Non-pigmented ciliary epithelial cell (primary cell): ENCODE measurements at regions not wholly inside any gene's neighbourhood (a gene's known extent, or its start where the extent isn't known, plus 50 kb on each side); places are given as distances from the start of the nearest gene placed in this dataset.

Source experiments
- DNase-seq: peaks from one replicate; pipeline ENCODE4 v3.0.0-alpha.2; 2010; ENCODE audit warnings: low read depth

DNA sequence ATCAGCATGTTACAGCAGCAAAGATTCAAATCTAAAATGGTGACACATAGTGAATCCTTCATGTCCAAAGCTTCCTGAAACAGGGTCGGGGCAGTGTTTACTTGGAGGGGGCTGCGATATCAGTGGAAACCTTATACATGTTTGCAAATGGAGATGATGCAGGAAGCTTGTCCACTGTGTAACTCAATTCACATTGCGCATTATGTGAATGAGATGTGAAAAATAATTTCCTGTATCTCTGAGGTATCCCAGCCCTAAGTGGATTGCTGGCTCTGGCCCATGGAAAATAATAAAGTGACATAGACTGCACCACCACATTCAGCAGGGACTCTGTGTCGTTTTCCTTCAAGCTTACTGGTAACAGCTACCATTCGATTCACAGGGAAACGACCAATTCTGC lies 505.5 kb downstream of the GALR1 start:
- DNase-seq, result no peak

DNA sequence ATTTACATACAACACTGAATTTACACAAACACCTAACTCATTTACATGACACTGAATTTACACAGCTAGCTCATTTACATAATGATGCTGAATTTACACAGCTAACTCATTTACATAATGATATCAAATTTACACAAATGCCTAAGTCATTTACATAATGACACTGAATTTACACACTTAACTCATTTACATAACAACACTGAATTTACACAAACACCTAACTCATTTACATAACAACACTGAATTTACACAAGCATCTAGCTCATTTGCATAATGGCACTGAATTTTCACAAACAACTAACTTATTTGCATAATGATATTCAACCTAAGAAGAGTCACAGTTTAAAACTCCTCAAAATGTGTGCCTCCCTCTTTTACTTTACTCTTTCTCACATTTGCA lies 511.7 kb downstream of the GALR1 start:
- DNase-seq, result no peak

DNA sequence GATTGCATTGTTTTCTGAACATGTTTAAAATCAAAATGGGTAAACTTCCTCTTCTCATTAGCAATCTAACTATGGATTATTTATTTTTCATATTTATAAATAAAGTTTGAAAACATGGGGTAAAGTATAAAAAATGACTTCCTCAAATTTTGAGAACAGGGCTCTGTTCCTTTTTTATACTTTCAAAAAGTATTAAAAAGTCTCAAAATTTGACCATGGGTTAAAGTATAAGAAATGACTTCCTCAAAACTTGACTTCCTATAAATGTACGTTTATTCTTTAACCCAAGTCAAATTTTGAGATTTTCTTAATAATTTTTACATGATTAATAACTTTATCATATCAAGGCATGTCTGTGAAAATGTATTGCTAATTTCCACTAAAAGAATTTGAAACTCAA lies 512.4 kb downstream of the GALR1 start:
- no peak for DNase-seq

DNA sequence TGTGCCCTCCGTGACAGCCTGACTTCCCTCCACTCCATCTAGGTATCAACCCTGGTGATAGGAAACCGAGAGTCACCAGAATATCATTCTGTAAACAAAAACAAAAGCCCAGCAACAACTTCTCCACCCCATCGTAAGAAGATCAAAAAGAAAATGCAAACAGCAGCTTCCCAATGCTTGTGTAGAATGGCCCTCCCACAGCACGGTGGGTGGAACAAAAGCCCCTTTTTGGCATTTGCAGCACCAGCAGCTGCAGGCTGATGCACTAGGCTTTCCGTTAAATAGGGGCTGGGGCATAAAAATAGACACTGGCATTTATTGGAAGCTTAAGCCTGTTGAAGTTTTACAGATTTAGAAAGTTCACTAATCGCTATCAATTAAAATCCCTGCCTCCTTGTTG lies 513.0 kb downstream of the GALR1 start:
- DNase-seq, result no peak

DNA sequence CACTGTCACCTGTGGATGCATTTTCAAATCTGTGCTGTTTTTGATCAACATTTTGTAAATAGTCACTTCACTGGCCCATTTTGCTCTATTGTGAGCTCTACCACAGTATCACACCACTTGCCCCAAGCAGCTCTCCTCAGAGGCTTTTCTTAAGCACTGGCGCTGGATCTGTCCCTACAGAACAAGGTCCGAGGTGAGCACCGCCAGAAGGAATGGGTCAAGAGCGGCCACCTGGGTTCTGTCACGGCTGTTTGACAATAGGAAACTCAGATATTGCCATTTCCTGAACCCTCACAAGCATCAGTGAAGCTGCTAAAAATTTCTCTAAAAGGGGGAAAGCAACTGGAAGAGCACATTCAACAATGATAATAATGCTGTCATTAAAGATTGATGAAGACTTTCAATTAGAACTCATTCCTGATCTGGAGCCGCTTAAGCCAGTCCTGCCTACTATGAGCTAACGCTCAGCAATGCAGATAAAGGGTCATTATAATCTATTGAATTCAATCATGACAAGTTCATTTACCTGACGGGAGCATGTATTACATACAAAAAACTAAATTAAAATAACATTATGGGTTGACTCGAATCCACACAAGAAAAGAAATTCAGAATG lies 514.0 kb downstream of the GALR1 start:
- no peak for DNase-seq

DNA sequence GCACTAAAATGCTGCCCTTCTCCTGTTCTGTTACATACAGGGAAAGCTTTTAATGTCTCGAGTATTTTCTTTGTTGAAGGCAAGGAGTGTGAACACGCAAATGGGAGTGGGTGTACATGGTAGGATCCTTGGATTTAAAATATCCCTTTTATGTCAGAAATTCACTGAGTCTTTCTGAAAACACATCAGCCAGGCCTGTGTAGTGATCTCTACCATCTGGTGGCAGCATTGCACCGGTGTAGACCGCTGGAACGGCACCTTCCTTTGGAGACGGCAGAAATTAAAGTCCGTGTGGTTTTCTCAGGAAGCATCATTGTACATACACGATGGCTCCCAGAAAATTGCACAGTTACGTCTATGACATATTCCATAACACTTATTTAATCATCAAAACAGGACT lies 515.8 kb downstream of the GALR1 start:
- DNase-seq, result no peak

DNA sequence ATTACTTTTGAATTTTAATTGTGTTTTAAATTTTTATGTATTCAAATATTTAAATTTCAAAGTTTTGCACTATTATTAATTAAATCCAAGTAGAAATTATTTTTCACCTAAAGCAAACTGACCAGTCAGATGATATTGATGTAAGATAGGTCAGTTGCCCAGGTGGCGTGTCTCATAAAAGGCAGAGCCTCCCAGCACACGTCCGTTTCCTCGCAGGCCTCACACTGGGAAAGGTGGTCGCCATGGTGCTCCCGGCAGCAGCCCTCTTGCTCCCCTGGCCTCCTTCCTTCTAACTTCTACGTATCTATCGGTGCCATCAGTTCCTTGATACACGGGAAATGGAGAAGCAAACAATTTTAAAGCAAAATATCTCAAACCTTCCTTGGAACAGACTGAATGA lies 516.8 kb downstream of the GALR1 start:
- no peak for DNase-seq

DNA sequence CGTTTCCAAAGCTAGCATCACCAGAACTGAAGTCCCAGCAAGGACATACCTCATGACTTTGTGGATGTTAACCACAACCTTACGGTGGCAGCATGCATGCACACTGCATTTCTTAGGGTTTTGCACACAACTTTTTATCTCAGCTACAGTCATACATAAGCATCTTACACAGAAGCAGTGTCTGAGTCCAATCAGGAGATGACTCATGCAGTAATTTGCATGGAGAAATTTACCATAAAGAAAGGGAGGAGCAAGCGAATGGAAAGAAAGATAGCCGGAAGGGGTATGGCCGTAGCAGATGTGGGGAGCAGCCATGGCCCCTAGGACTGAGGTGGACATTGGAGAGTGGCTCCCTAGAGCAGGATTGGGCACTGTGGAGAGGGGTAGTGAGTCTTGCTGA lies 522.5 kb downstream of the GALR1 start:
- DNase-seq, result no peak

DNA sequence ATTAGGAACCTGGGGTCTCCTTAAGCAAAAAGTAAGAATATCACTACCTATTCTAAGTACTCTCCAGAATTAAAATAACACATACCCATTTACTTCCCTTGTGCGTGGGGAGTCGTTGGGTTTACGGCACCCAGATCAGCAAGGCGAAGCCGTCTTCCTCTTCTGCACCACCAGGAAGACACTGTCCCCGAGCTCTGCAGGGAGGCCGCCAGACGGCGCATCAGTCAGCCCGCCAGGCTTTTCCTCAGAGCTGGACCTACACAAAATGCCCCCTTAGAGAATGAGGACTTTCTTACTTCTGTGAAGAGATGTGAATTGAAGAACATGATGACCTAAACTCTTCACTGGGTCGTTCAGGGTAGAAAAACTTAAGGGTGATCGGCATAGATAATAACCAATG lies 526.5 kb downstream of the GALR1 start:
- no peak for DNase-seq

DNA sequence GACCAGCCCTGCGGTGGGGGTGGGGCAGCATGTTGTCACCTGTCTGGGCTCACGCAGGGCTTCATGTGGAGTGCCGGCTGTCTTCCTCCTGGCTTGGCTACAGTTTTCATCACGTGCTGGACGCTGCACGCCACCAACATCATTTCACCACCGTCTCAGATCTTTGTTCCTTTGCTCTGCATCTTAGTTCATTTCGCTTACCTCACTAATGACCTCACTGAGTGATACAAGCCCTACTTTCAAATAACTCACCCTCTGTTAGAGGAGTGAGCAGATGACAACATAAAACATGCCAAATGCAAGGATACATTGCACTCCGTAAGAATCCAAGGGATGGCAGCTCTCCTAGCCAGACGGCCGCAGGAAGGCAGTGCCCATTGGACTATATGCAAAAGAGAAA lies 527.5 kb downstream of the GALR1 start:
- DNase-seq, result no peak

DNA sequence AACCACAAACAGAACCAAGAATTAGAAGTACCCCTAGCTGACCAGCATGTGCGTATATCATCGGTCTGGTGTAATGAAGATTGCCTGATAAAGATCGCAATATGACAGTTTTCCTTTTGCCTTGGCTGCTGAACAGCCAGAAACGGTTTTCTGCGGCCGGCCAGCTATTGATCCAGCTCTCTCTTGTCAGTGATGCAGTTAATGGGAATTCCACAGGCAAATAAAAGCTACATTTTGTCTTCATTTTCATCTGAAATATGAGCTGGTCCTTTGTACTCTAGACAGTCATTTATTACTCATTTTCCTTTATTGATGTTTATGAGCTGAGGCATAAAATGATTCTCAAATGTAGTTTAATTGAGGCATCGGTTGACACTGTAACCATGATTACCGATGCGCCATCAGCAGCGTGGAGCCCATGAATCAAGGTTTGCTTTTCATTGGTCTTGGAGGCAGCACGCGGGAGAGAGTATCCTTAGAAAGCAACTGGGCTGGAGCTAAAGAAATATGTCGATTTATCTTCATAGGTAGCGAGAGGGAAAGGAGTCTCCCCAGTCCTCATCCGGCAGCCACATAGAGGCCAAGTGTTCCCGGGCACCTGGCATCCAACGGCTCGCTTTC lies 535.2 kb downstream of the GALR1 start:
- DNase-seq, result no peak

DNA sequence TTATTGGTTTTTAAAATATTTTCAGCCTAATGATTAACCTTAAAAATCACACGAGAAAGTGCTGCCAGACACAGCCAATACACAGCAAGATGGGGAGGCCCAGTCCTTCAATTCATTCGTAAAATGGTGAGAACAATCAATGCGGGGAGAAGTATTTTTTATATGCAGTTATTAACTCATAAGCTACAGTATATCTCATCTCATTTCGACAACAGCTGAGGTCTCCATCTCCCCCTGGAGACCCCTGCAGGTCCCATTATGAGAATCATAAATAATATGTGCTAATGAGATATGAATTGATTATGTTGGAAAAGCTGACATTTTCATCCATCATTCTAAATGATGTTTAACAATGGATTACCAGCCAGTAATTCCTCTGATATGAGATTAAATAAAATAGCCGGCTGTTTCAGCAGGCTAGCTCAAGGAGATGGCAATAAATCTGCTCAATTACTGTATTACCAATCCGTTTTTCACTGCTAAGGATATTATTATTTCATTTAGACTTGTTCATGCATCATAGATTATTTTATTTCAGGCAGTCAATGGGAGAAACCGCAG lies 535.8 kb downstream of the GALR1 start:
- DNase-seq, result no peak

DNA sequence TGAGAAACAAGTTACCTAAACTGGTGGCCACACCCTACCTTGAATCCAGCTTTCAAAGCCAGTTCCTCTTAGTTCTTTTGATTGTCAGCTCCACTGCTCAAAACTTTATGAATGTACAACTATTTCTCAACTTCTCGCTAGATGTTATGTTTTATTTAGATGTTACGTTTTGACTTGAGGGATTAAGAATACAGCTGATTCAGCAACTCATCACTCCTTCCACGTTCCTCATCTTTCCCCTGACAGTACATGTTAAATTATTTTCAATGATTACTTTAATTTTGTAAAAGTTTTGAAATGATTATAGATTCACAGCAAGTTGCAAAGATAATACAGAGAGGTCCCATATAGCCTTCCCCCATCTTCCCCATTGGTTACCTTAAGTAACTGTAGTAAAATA lies 553.4 kb downstream of the GALR1 start:
- DNase-seq, result no peak

DNA sequence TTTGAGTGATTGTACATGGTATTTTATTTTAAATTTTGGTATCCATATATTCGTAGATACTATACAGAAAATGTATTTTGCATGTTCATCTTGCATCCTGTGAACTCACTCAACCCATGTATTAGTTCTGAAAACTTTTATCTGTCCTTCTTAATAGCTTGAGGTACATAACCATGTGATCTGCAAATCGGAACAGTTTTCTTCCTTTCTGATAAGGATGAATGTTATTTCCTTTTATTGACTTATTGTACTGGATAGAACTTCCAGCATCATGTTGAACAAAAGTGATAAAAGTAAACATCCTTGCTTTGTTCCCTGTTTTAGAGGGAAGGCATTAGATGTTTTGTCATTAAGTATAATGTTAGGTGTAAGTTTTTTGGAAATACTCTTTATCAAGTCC lies 554.7 kb downstream of the GALR1 start:
- no peak for DNase-seq

DNA sequence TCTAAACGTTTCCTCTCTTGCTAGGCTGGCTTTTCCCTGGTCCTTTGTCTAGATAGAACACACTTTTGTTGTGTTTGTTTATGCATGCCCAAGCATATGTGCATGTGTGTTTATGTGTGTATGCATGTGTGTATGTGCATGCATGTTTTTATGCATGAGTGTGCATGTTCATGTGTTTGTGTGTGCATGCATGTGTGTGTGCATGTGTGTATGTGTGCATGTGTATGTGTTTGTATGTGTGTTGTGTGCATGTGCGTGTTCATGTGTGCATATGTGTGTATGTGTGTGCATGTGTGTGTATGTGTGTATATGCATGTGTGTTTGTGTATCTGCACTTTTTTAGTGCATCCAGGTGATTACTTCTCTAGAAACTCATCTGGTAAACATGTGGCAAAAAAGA lies 558.0 kb downstream of the GALR1 start:
- no peak for DNase-seq

DNA sequence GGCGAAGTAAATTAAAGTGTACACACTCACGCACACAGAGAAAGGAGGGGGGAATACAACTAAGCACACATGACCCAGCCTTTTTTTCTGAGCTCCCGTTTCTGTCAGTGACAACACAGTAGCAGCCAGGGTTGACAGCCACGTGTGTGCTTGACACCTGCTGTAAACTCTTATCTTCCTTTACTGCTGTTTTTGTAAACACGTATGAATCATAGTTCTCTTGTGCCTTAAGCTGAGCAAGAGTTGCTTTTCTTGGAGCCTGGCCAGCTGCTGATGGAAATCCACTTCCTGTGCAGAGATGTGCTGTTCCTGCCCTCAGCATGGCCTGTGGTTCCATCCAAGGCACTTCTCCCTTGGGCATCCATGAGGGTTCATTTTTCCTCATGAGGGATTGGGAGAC lies 561.9 kb downstream of the GALR1 start:
- DNase-seq, result no peak

DNA sequence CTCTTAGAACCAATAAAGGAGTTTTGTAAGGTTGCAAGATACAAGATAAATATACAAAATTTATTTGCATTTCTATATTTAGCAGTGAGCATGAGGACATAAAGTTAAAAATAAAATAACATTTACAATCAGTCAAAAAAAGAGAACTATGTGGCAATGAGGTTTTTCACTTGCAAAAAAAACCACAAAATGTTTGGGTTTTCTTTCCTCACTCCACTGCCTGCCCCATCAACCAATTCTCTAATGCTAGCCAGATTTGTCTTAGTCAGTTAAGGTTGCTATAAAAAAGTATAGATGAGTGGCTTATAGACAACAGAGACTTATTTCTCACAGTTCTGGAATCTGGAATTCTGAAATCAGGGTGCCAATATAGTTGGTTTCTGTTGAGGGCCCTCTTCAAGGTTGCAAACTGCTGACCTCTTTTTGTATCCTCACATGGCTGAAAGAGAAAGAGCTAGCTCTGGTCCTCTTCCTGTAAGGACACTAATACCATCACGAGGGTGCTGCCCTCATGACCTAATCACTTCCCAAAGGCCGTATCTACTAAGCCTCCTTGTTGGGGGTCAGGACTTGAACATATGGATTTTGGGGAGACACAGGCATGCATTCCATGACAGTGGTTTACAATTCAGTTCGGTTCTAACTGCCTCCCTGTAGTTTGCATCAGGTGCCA lies 566.2 kb downstream of the GALR1 start:
- no peak for DNase-seq

DNA sequence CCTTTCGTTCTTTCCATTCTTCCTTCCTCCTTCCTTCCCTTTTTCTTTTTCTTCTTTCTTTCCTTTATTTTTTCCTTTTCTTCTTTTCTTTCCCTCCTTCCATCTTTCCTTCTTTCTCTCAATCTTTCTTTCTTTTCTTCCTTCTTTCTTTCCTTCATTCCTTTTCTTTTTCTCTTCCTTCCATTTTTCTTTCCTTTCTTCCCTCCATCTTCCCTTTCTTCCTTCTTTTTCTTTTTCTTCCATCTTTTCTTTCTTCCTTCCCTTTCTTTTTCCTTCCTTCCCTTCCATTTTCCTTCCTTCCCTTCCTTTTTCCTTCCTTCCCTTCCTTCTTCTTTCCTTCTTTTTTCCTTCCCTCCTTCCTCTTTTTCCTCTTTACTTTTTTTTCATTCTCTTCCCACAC lies 568.7 kb downstream of the GALR1 start:
- DNase-seq, result no peak

DNA sequence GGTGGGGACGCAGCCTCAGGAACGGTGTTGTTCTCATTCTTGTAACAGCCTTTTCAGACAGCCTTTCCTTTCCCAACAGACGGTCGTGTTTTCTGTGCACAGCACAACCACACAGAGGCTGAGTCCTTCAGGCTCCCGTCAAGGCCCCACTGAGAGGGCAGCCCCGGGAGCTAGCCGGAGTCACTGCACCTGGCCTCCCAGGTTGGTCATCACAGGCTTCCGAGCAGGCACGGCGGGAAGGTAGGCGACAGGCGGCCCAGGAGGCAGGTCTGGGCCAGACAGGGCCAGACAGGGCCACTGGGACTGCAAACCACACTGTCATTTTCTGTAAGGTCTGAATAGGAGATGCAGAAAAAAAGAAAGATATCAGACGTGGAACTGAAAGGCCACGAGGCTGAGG lies 570.8 kb downstream of the GALR1 start:
- DNase-seq, result no peak

DNA sequence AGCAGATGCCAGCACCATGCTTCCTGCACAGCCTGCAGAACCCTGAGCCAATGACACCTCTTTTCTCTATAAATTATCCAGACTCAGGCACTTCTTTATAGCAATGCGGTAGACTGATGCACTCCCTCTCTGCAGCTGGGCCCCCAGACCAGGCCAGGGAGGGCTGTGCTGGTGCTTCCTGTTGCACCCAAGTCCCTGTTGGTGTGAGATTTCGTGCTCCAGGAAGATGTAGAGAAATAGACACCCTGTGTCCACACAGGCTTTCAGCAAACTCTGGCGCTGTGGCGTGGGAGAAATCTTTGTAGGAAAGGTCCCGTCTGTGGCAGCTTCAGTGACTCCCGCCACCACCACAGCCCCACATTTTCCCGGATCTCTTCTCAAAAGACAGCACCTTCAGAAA lies 572.2 kb downstream of the GALR1 start:
- no peak for DNase-seq

DNA sequence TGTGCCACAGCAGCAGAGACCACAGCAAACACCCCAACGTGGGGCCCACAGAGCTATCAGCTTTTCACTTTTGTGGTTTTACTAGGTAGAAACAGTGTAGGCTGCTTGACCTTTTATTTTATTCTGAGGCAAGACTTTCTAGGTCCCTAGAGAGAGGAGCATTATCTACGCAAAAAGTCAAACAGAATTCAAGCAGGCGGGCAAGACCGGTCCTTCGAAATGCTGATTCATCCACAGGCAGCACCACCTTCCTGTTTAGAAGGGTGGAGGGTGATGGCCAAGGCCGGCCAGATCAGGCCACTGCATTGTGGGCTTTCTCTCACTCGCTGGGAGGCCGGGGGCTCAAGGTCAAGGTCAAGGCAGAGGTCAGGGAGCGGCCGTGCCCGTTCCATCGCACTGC lies 573.0 kb downstream of the GALR1 start:
- no peak for DNase-seq

DNA sequence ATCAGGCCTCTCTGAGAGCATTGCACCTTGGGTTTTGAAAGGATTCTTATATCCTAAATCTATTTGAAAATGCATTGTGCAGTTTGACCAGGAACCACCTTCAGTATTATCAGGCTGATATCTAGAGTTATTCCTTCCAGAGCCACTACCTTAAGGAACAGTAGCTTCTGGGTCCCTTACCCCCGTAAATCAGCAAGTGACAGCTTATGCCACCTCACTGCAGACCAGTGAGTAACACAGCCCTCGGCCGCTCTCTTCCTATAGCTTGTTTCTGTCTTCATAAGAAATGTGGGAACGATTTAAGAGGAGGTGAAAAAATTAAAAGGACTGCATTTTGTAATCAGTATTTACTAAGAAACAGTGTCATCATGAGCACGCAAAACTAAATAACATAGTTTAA lies 584.2 kb downstream of the GALR1 start:
- no peak for DNase-seq

DNA sequence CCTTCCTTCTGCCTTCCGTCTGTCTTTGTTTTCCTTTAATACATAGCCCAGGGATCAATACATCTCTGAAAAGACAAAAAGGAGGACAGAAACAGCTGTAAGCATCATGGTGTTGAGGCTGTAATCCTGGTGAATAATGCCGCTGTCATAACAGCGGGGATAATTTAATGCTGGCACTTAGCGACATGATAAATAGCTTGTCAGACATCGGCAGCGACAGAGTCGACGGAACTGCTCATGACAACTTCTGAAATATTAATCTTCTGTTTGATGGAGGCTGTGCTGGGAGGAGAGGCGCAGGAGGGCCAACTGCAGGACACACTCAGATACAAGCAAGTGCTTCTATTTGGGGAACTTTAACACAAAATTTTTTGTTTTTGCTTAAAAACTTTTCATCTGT lies 602.2 kb downstream of the GALR1 start:
- DNase-seq, result no peak

DNA sequence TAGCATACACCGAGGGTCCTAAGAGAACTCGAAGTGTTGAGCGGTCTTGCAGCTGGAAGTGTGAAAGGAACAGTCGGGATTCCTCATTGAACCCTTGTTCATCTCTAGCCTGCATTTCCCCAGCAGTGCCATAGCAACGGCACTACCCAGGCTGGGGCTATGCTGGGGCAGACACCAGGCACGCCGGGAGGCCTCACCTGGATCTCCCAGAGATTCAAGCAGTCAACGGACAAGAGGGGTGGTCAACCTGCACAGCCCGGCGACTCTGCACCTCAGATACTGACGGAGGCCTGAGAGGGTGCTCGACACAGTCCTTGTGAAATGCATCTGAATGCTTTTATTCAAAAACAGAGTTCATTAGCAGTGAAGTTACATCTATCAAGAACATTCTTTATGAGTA lies 604.2 kb downstream of the GALR1 start:
- no peak for DNase-seq
